Daoy (cell line): ENCODE measurements at regions not wholly inside any gene's neighbourhood (a gene's known extent, or its start where the extent isn't known, plus 50 kb on each side); places are given as distances from the start of the nearest gene placed in this dataset.

Experiments
- DNase-seq: peaks from one replicate; pipeline ENCODE4 v3.0.0-alpha.2; 2015; ENCODE audit warnings: low read depth

DNA sequence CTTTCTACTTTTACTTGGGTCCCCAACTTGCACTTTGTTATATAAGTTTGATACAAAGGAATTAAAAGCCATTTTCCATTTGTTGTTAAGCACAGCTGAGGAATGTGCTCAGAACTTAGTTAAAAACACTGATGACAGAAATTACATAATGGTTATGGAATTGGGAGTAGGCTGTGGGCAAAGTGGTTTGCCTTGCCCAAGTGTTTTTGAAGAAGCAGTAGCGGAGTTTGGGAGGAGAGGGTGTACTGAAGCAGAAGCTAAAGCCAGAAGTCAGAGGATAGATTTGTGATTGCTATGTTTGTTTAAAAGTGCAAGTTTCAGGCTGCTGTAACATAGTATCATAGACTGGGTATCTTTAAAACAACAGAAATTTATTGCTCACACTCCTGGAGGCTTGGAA lies 391.8 kb downstream of the DUSP10 start:
- DNase-seq, result no peak

DNA sequence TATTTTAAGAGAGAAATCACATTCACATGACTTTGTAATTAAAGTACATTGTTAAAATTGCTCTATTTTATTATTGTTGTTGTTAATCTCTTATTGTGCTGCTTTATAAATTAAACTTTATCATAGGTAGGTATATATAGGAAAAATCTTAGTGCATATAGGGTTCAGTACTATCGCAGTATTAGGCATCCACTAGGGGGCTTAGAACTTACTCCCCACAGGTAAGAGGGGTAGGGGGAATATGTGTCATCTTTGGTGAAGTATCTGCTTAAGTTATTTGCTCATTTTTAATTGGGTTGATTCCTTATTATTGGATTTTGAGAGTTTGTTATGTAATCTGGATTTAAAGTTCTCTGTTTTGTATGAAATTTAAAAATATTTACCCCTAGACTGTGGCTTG lies 385.2 kb downstream of the DUSP10 start:
- DNase-seq, result no peak

DNA sequence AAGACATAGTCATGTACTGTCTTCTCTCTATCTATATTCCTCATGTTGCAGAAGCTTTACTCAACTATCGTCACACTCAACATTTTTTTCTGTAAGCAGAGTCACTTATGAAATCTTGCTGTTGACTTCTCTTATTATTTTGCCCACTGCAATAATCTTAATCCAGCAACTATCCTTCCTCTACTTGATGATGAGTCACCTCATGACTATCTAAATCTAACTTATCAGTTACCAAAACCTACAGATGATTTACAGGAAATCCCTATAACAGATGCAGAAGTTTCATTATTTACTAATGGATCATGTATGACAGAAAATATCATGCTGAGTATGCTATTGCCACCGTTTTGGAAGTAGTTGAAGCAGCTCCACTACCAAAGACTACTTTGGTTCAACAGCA lies 378.9 kb downstream of the DUSP10 start:
- DNase-seq, result no peak

DNA sequence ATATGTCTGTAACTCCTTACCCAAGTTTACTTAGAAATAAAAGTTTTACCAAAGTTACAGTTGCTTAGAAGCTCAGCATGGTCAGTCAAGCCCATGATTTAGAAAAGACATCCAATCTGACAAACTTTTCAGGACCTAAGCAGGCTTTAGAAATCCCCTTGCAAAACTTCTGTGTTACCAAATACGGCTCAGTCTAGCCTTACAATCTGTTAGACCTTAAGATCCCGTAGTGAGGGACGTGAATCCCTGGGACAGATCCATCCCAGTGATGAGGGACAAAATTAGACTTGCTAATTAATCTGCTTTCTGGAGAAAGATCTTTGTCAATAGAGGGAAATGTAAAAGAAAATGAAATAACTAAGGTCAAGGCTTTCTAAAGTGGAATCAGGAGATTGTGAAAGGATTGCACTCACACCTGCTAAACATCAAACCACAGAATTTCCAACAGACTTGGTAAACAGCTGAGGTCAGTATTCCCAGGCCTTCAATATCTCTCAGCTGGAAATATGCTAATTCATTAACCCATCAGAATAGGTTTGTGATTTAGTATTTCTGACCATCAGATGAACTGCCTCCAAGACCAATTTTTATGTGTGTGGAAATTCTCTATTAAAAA lies 375.3 kb downstream of the DUSP10 start:
- DNase-seq, result no peak

DNA sequence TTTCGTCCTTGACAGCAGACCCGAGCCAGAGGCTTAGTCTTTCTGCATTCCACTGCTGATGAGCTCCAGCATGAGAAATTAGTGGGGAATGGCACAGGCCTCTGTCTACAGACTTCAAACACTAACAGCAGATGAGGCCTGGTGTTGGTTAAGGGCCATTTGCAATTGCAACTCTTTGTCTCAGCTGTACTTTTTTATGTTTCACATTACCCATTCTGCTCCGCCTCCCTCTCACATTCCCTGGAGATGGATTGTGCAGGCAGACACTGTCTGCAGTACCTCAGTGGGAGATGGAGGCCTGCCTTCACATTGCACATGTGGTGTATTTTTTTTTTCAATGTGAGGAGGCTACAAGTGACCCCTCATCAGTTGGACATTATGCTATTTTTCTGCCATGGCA lies 370.2 kb downstream of the DUSP10 start:
- no peak for DNase-seq

DNA sequence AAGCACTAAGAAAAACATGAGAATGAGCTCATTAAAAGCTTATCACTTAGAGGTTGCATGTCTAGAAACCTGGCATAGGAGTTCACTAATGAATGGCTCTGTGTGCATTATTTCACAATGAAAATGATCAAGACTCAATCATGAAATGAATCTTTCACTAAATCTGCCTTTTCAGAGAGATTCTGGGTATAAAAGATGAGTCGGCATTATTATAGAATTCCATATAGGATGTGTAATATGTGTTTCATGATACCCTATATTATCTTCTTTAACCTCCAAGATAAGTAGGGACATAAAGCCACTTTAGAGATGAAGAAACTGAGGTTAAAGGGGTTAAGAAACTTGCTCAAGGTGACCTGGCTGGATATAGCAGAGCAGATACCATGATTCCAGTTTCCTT lies 368.1 kb downstream of the DUSP10 start:
- no peak for DNase-seq

DNA sequence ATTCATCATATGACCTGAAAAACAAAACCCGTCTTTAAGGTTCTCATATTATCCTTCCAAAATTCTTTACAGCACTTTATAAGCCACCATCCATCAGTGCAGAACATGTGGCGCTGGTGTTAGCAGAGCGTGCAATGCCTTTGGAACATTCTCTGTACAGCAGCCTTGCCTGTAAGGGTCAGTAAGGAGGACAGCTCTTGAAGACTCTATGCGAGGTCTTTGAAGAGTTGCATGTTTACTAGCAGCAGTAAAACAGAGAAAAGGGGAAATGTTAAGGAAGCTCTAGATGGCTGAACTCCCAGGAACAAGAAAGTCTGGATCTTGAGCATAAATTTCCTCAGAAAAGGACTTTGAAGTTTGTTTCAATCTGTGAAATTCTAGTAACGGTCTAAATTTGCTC lies 365.6 kb downstream of the DUSP10 start:
- DNase-seq, result no peak

DNA sequence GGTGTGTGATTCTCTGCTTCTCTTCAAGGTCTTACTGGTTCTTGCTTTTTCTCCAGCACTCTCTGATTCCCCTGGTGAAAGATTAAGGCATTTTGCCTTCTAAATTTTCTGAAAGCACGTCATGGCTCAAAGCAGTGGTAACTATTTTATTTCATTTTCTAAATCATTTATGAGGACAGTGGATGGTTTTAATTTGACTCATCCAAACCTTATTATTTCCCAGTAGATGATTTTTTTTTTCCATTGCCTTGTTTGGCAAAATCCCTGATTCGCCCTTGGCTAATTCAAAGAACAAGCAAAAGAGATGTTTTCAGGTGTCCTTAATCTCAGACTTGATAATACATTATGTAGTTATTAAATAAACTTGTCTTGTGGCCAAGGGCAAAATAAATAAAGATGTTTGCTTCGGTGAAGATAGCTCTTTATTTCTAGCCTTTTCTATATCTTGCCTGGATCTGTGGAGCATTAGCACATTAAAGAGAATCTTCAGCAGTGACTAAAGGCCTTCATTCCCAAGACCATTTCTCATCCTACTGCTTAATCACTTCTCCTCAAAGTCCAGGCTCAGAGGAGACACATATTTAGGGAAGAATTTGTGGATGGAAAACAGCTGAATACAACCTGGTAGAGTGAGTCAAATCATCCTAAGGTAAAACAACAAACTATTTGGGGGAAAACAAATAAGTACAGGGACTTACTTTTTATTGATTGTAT lies 359.8 kb downstream of the DUSP10 start:
- no peak for DNase-seq

DNA sequence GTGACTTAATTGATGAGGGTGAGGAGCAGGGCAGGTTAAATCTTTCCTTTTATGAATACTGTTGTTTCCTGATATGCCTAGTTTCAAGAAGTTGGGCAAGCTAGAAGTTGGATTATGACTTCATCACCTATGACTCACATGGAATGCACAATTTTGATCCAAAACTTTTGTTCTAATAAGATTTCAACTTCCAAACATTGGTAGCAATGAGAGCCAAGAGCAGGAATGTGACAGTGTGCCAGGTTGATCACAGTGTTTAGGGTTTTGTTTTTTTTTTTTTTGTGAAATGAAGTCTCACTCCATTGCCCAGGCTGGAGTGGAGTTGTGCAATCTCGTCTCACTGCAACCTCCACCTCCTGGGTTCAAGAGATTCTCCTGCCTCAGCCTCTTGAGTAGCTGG lies 349.4 kb downstream of the DUSP10 start:
- peak; percentile 9 for DNase-seq

DNA sequence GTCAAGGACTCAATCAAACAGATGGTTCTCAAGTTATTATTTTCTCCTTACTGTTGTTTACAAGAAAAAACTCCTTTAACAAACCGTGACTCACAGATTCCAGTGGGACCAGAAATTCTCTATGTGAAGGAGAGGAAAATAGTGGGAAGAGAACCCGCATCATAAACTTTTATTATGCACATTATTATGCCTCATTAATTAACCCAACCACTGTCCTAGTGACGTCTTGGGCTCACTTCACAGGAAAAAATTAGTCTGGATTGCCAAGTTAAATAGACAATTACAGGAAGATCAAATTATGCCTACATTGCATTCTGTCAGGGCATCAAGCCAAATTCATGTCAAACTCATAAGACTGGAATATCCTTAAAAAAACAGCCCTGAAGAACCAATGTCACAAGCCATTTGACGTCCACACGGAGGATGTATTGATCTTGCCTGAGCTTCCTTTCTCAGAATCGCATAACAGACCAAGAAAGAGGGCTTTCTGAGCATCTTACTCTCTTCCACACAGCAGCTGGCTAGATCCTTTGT lies 347.8 kb downstream of the DUSP10 start:
- no peak for DNase-seq

DNA sequence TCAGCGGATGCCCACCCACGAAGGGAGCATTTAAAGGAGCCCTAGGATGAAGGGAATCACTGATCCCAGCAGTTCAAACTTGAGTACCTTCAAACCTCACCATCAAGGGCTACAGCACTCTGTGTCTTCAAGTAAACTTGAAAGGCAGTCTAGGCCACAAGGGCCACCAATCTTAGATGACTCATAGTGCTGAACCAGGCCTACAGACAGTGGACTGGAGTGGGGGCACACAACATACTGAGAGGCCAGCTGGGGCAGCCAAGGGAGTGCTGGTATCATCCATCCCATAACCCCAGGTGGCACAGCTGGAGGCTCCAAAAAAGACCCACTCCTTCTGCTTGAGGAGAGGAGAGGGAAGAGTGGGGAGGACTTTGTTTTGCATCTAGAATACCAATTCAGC lies 345.4 kb downstream of the DUSP10 start:
- DNase-seq, result no peak

DNA sequence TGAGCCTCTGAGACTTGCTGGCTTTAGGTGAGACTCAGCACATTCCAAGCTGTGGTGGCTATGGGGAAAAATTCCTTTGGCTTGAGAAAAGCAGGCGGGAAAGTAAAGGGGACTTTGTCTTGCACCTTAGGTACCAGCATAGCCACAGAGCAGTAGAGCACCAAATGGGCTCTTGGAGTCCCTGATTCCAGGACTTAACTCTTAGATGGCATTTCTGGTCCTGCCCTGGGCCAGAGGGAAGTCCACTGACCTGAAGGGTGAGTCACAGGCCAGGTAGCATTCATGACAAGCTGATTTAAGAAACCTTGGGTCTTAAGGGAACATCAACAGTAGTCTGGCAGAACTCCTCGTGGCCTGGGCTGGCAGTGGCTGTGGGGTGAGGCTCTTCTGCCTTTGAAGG lies 344.7 kb downstream of the DUSP10 start:
- DNase-seq, result no peak

DNA sequence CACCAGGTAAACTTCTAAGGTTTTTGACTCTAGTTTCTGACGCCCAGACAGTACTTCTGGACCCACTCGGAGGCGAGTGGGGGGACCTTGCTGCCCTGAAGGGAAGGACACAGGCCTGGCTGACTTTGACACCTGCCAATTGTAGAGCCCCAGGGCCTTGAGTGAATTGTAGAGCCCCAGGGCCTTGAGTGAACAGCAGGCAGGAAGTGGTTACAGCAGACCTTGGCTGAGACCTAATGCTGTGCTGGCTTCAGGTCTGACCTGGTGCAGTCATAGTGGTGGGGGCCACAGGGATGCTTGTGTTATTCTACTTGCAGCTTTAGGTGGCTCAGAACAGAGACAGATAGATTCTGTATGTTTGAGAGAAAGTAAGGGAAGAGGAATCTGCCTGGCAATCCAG lies 344.3 kb downstream of the DUSP10 start:
- no peak for DNase-seq

DNA sequence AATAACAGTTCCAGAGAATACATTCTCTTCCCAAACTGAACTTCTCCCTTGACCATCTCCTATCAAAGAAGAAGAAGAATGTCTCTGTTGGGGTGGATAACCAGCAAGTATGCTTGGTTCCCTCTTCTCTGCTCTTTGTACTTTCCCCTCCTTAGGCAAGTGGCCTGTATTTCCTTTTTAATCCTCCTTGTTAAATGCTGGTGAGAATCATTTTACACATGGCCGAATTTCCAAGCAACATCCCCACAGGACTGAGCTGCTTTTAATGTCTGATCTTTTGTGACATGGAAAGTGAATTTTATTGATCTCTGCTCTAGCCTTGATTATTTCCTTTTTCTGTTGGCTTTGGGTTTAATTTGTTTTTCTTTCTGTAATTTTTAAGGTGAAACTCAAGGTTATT lies 336.7 kb downstream of the DUSP10 start:
- no peak for DNase-seq

DNA sequence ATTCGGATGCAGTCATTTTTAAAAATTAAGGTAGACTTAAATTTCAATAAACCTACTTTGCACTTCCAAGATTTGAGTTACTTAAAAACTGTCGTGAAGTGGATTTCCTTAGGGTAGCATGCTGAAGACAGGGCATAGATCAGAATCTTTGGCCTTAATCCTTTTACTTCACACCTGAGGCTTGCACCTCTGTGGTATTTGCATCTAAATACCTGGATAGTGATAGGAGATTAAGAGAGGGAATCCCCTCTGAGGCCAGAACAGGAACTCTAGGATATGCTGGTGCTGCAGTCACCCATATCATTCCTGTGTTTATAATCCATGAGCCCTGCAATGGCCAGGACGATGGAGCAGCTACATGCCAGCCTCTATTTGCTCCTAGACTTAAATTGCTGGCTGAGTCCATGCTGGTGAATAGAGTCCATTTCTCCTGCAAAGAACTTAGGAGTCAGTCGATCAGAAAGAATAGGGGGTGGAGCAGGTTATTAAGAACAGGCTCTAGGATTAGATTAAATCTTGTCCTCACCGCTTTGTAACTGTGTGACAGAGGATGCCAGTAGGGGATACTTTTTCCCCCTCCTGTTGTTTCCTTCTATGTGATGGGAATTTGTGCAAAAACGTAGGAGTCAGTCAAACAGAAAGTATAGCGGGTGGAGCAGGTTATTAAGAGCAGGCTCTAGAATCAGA lies 333.6 kb downstream of the DUSP10 start:
- no peak for DNase-seq

DNA sequence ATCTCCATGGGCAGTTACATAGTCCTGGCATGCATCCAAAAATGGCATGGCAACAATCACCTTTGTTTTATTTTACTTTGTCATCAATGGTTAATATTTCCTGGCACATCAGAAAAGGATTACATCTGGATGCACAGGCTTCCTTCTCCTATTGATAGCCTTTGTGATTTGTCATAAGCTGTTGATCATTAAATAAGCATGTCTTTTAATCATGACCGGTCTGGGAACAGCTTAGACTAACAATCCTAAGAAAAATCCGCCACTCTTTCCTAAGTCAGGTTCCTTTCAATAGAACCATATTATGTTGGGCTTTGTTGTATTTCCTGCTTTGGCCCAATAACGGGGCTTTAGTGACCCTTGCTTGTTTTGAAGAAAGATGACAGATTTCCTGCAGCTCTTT lies 330.6 kb downstream of the DUSP10 start:
- DNase-seq, result no peak

DNA sequence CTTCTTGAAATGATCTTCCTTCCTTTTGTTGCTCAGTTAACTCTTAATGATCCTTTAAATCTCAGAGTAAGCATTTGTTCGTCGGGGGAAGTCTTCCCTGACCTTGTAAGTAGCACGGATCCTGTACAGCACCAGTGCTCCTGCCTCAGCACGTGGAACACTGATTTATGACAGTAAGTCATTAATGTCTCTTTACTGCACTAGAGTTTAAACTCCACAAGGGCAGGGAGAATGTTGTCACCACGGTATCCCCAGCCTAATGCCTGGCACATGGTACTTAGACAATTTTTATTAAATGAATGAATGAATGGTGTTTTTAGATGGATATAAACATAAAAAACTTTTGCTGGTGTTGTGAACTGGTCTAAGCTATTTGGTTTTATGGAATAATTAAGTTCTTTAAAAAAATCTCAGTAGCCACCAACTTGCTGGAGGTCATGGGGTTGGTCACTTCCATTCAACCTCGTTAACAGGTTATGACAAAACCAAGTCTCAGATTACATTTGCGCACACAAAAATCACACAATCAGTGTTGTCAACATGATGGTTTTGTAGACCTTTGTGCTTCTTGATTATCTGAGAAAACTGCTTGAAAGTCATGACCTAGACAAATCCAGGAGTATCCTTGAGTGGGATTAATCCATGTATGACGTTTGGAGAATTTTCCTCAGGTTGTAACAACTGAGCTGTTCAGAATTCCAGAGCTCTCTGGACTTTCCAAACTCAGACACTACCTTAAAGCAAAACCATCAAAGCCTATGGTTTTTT lies 326.9 kb downstream of the DUSP10 start:
- DNase-seq, result no peak

DNA sequence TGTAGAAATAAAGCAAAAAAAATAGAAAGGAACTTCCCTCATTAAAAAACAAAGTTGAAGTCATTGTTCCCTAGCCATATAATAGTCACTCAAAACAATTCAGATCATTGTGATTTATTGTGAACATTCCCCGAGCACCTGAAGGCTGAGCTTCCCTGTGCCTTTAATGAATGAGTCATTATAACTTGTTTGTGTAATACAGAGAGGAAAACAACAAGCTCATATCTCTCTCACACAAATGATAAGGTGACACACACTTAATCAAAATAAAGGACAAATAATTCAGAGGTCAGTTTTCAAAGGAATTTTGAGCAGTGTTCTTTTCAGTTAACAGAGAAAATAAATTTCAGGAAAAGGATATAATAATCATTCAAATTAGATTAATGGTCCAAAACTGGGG lies 326.2 kb downstream of the DUSP10 start:
- no peak for DNase-seq

DNA sequence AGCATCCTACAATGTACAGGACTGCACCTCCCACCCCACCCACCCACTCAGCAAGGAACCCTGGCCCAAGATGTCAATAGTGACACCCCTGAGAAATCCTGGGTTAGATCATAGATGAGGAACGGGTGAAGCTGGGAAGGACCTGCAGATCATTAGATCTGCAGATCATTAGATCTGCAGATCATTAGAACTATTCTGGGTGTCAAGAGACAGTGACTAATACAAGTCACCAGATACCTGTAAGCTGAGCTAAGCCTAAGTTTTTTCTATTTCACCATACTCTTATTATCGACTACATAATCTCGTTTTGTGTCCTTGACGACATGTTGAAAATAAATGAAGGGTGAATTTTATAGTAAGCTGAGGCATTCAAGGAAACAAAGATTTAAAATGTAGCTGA lies 325.7 kb downstream of the DUSP10 start:
- DNase-seq, result no peak

DNA sequence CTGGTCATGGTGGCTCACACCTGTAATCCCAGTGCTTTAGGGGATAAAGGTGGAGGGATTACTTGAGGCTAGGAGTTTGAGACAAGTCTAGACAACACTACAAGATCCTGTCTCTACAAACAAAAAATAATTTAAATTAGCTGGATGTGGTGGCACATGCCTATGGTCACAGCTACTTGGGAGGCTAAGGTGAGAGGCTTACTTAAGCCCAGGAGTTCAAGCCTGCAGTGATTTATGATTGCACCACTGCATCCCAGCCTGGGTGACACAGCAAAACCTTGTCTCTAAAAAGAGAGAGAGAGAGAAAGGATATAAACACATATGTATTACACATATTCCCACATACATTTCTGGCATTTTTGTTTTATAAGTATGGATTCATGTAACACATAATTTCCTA lies 325.2 kb downstream of the DUSP10 start:
- no peak for DNase-seq

DNA sequence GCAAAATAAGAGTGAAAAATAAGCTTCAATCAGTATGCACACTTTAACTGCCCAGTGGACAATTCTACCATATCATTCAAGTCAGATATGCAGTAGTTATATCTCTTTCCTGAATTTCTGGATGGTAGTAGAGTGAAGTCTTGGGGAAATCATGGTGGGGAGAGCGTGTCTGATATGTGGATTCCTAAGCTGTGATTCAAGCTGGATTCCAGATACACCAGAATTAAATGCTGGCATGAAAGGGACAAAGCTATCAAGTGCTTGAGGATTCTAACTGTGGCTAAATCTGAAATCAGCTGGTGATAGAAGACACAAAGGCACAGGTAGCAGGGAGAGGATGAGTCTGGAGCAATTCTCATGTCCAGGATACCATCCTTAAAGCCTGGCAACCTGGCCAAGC lies 323.5 kb downstream of the DUSP10 start:
- peak; percentile 34 for DNase-seq

DNA sequence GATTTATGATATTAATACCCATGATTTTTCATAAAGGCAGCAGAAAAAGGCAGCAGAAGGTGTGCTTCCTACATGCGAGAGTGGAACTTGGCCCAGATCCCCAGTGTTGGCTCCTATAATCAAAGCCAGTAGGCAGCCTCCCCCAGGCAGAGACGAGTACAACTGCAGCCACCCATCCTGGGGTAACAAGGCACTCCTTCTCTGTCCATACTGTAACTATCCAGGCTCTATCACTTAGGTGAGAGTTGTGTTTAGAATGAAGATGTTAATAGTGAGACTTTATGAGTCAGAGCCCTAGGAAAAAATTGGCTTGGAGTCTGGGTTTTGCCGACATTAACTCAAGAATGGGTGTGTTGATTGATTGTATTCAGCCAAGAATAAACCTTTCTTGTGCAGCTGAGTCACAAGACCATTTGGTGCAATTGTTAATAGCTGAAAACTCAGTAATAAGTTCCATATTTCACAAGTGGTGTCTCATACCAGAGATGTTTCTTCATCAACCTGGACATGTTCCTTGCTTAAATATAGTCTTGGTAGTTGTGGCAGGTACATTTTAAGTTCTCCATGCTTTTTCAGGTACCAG lies 322.3 kb downstream of the DUSP10 start:
- peak; percentile 18 for DNase-seq
